Left ventricle myocardium inferior (tissue), 1 donor: ENCODE measurements at regions not wholly inside any gene's neighbourhood (a gene's known extent, or its start where the extent isn't known, plus 50 kb on each side); places are given as distances from the start of the nearest gene placed in this dataset.
"Not testable (repeated sequence)": the region's sequence is repeated elsewhere in the genome, so short reads cannot be mapped to it uniquely, and the experiment has no call there.

Source experiments
- DNase-seq: peaks from one replicate; pipeline ENCODE4 v3.0.0-alpha.2; 2020
- H3K27ac ChIP-seq: fragments of 200-600 bp; replicated peaks from 2 replicates; pipeline ENCODE4 v1.8.0; 2021
- H3K27me3 ChIP-seq: fragments of 200-600 bp; 2 replicates; pipeline ENCODE4 v1.8.0; 2021; ENCODE audit warnings: low read depth
- H3K36me3 ChIP-seq: fragments of 200-600 bp; 2 replicates; pipeline ENCODE4 v1.8.0; 2021
- H3K4me1 ChIP-seq: fragments of 200-600 bp; 2 replicates; pipeline ENCODE4 v1.8.0; 2021
- H3K4me3 ChIP-seq: fragments of 200-600 bp; 2 replicates; pipeline ENCODE4 v1.8.0; 2021; ENCODE audit warnings: mild to moderate bottlenecking, moderate library complexity
- H3K9me3 ChIP-seq: fragments of 200-600 bp; replicated peaks from 2 replicates; pipeline ENCODE4 v1.8.0; 2021
- intact Hi-C: fragments of 100-400 bp; cut with micrococcal nuclease; formaldehyde crosslinking; loops from one replicate; pipeline ENCODE4 v1.11.0; 2022
- TF ChIP-seq, protein P1 (sequence below): fragments of 200-600 bp; IDR thresholded peaks from 2 replicates; pipeline ENCODE4 v1.8.0; 2021; ENCODE audit warnings: antibody characterized with exemption, mild to moderate bottlenecking, borderline replicate concordance
- donor health status: DM: no; HTN: yes; CAD: no; lungs with severe emphysema.

DNA sequence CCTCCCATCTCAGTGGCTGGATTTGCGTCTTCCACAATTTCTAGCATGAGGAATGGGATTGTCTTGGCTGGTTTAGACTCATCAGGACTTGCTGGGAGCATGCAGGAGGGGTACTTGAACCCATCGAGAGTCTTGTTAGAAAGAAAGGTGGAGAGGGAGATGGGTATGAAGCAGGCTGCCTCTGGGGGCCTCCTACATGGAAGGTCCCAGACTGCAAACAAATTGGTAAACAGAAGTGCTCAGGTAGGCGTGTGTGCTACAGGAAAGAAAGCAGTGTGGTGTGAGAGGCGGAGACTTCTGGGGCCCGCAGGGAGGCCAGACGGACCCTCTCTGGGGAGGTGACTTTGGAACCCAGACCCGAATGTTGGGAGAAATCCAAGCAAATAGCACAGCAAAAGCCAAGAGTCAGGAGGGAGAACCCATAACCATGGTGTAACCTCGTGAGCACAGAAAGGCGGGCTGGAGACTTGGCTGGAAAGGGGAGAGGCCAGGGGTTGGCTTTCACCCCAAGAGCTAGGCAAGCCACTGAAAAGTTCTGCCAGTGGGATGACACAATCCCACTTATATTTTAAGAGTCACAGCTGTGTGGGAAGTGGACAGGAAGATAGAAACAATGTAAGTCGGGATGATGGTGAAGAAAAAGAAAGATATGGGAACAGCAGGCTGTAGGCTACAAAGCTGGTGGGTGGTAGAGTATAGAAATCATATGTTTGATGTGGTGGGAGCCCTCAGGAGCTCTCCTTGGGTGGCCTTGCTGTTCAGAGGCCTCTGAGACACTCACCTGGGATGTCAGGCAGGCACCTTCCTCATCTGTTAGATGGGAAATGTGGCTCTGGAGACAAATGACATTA, 130.1 kb upstream of the PRR20G start:
- no peak overlapping the region for H3K4me3 ChIP-seq
- peaks cover 100% of the 10 kb centered on the region for H3K27me3 ChIP-seq
- no peaks in the 10 kb centered on the region for H3K9me3 ChIP-seq
- no peak overlapping the region for H3K27ac ChIP-seq
- no peaks in the 10 kb centered on the region for H3K36me3 ChIP-seq
- intact Hi-C loops = no loop called here
- H3K4me1 ChIP-seq = no peaks in the 10 kb centered on the region
- peak; percentile 31 for DNase-seq
- TF ChIP-seq, protein P1, sequence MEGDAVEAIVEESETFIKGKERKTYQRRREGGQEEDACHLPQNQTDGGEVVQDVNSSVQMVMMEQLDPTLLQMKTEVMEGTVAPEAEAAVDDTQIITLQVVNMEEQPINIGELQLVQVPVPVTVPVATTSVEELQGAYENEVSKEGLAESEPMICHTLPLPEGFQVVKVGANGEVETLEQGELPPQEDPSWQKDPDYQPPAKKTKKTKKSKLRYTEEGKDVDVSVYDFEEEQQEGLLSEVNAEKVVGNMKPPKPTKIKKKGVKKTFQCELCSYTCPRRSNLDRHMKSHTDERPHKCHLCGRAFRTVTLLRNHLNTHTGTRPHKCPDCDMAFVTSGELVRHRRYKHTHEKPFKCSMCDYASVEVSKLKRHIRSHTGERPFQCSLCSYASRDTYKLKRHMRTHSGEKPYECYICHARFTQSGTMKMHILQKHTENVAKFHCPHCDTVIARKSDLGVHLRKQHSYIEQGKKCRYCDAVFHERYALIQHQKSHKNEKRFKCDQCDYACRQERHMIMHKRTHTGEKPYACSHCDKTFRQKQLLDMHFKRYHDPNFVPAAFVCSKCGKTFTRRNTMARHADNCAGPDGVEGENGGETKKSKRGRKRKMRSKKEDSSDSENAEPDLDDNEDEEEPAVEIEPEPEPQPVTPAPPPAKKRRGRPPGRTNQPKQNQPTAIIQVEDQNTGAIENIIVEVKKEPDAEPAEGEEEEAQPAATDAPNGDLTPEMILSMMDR = no peak

GRCh38 chr3:127413871-127414270, 126.0 kb upstream of the PRR20G start:
- Histone ChIP-seq H3K27me3 (peaks cover 91% of the 10 kb centered on the region), H3K36me3 (no peaks in the 10 kb centered on the region)

GRCh38 chr3:127413318-127413673, 125.5 kb upstream of the PRR20G start:
- Histone ChIP-seq H3K4me3 (no peak overlapping the region), H3K36me3 (no peaks in the 10 kb centered on the region), H3K27me3 (peaks cover 91% of the 10 kb centered on the region), H3K4me1 (no peaks in the 10 kb centered on the region), H3K27ac (no peak overlapping the region), H3K9me3 (no peaks in the 10 kb centered on the region)
- no peak for DNase-seq
- intact Hi-C loops = no loop called here
- TF ChIP-seq, protein P1 = no peak

More at GRCh38 chr3:127413871-127414270, 126.0 kb upstream of the PRR20G start:
- no peak overlapping the region for H3K27ac ChIP-seq
- intact Hi-C loops = no loop called here
- DNase-seq = no peak
- no peak overlapping the region for H3K4me3 ChIP-seq
- H3K9me3 ChIP-seq = no peaks in the 10 kb centered on the region
- TF ChIP-seq, protein P1 = no peak
- H3K4me1 ChIP-seq = no peaks in the 10 kb centered on the region

DNA sequence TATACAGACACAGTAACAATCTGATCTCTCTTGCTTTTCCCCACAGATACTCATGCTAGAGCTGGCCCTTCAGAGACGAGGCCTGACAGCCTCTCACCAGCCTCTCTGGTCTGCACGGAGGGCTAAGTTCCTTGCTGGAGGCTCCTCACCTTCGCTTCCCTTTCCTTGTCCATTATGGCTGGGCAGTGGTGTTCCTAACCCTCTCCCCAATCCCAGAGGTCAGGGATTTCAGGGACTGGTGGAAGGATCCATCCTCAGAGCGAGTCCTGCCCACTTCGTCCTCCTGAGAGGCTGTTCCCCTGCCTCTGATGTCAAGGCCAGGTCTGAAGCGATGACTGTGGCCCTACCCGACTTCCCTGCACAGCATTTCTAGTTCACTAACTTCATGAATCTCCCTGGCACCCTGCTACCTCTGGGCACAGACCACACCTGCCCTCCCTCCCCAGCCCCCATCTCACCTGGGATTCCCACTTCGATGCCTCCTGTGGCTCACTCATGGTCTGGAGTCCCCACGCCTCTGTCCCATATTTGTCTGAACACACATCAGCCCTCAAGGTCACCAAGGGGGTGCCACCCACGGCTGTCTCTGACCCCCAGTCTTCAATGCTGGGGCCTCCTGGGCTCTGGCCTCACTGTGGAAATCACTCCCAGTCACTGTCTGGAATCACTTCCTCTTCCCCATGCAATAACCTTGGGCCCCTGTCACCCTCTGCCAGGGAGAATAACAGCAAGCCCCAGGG, 124.9 kb upstream of the PRR20G start:
- TF ChIP-seq, protein P1 = no peak
- Histone ChIP-seq H3K9me3 (no peaks in the 10 kb centered on the region), H3K4me1 (no peaks in the 10 kb centered on the region), H3K27me3 (peaks cover 90% of the 10 kb centered on the region), H3K4me3 (no peak overlapping the region), H3K36me3 (no peaks in the 10 kb centered on the region), H3K27ac (no peak overlapping the region)
- intact Hi-C loops = no loop called here
- DNase-seq = no peak

DNA sequence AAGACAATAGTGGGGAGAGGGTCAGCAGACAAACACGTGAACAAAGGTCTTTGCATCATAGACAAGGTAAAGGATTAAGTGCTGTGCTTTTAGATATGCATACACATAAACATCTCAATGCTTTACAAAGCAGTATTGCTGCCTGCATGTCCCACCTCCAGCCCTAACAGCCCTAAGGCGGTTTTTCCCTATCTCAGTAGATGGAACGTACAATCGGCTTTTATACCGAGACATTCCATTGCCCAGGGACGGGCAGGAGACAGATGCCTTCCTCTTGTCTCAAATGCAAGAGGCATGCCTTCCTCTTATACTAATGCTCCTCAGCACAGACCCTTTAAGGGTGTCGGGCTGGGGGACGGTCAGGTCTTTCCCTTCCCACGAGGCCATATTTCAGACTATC, 124.0 kb upstream of the PRR20G start:
- H3K36me3 ChIP-seq, H3K4me1 ChIP-seq, H3K9me3 ChIP-seq, intact Hi-C loops, H3K4me3 ChIP-seq, H3K27ac ChIP-seq, DNase-seq: not testable (repeated sequence)
- H3K27me3 ChIP-seq = peaks cover 85% of the 10 kb centered on the region
